IMR-90 (cell line): ENCODE measurements at regions not wholly inside any gene's neighbourhood (a gene's known extent, or its start where the extent isn't known, plus 50 kb on each side); places are given as distances from the start of the nearest gene placed in this dataset.

ENCODE experiments used
- ATAC-seq: fragments of 200-7000 bp; cut with Tn5 transposase; 2 replicates; pipeline ENCODE4 v1.9.1; 2020; ENCODE audit warnings: low read depth, mild to moderate bottlenecking, moderate library complexity
- BruUV-seq: library from RNA; stranded (reverse); fragments of 400-500 nt; replicated peaks from 2 replicates; lab custom pipeline; 2021; lab: Mats Ljungman, UMichigan
- CTCF ChIA-PET: fragments of 300-600 bp; formaldehyde crosslinking; extraction: SDS; loops from one replicate; lab custom pipeline; 2021; ENCODE audit warnings: antibody characterized with exemption; lab: Yijun Ruan, JAX
- POLR2A ChIA-PET: fragments of 300-600 bp; sonication (Branson Sonifier 250); formaldehyde crosslinking; loops from one replicate; lab custom pipeline; 2022; ENCODE audit warnings: antibody characterized with exemption; ENCODE audit not compliant: unreplicated experiment; lab: Charles Lee
- DNase-seq: peaks from one replicate; pipeline ENCODE4 v3.0.0; 2013
- H2AFZ ChIP-seq: replicated peaks from 2 replicates; pipeline ENCODE3; 2013; ENCODE audit warnings: low read length, mild to moderate bottlenecking; ENCODE audit not compliant: poor library complexity
- H2AK5ac ChIP-seq: 2 replicates; pipeline ENCODE4 v1.6.1; 2013; ENCODE audit warnings: low read depth, low read length, inconsistent platforms
- H2AK9ac ChIP-seq: replicated peaks from 2 replicates; pipeline ENCODE3; 2013; ENCODE audit warnings: mild to moderate bottlenecking, low read depth, low read length, moderate library complexity; ENCODE audit not compliant: poor library complexity
- H2BK120ac ChIP-seq: 2 replicates; pipeline ENCODE4 v1.6.1; 2013; ENCODE audit warnings: low read depth, low read length, inconsistent platforms
- H2BK15ac ChIP-seq: 3 replicates; pipeline ENCODE4 v1.6.1; 2013; ENCODE audit warnings: low read depth, low read length, inconsistent platforms
- H2BK20ac ChIP-seq: 2 replicates; pipeline ENCODE4 v1.6.1; 2013; ENCODE audit warnings: low read depth, mild to moderate bottlenecking, inconsistent platforms, low read length, moderate library complexity
- H2BK5ac ChIP-seq: 2 replicates; pipeline ENCODE4 v1.6.1; 2013; ENCODE audit warnings: mild to moderate bottlenecking, low read depth, low read length, inconsistent platforms; ENCODE audit not compliant: poor library complexity, severe bottlenecking
- H3K14ac ChIP-seq: replicated peaks from 2 replicates; pipeline ENCODE4 v1.6.1; 2013; ENCODE audit warnings: low read depth, low read length, inconsistent platforms
- H3K18ac ChIP-seq: 2 replicates; pipeline ENCODE4 v1.6.1; 2013; ENCODE audit warnings: low read depth, low read length, control low read depth
- H3K23ac ChIP-seq: 2 replicates; pipeline ENCODE4 v1.6.1; 2013; ENCODE audit warnings: low read depth, low read length, inconsistent platforms
- H3K27ac ChIP-seq: 2 replicates; pipeline ENCODE4 v1.5.1; 2013; ENCODE audit warnings: mild to moderate bottlenecking, control low read depth, low read length; ENCODE audit not compliant: insufficient read depth
- H3K27me3 ChIP-seq: 2 replicates; pipeline ENCODE4 v1.6.1; 2013; ENCODE audit warnings: low read length; ENCODE audit not compliant: control insufficient read depth, insufficient read depth
- H3K36me3 ChIP-seq: 2 replicates; pipeline ENCODE4 v1.6.1; 2013; ENCODE audit warnings: low read length, mixed read lengths; ENCODE audit not compliant: control insufficient read depth, insufficient read depth
- H3K4ac ChIP-seq: 2 replicates; pipeline ENCODE4 v1.6.1; 2013; ENCODE audit warnings: low read depth, low read length, inconsistent platforms
- H3K4me1 ChIP-seq: 2 replicates; pipeline ENCODE4 v1.6.1; 2013; ENCODE audit warnings: low read length, mixed read lengths; ENCODE audit not compliant: control insufficient read depth, insufficient read depth
- H3K4me2 ChIP-seq: 2 replicates; pipeline ENCODE4 v1.6.1; 2013; ENCODE audit warnings: low read depth, mild to moderate bottlenecking, control low read depth, low read length, moderate library complexity
- H3K4me3 ChIP-seq: 2 replicates; pipeline ENCODE4 v1.5.1; 2013; ENCODE audit warnings: low read depth, mild to moderate bottlenecking, control low read depth, low read length, moderate library complexity; ENCODE audit not compliant: insufficient read depth
- H3K56ac ChIP-seq: 2 replicates; pipeline ENCODE4 v1.6.1; 2013; ENCODE audit warnings: low read length, inconsistent platforms; ENCODE audit not compliant: insufficient read depth; ENCODE audit errors: extremely low read depth
- H3K79me1 ChIP-seq, 2 experiments: 2 replicates each; pipeline ENCODE4 v1.6.1; 2013; ENCODE audit warnings: low read length in 2 of 2, inconsistent platforms in 1 of 2, low read depth in 1 of 2
- H3K9ac ChIP-seq: 2 replicates; pipeline ENCODE4 v1.6.1; 2013; ENCODE audit warnings: low read depth, low read length, control low read depth
- H3K9me1 ChIP-seq: 2 replicates; pipeline ENCODE4 v1.6.1; 2013; ENCODE audit warnings: low read length, inconsistent platforms; ENCODE audit not compliant: insufficient read depth
- H3K9me3 ChIP-seq: 2 replicates; pipeline ENCODE4 v1.6.1; 2013; ENCODE audit warnings: low read length; ENCODE audit not compliant: control insufficient read depth, insufficient read depth
- H4K20me1 ChIP-seq: 2 replicates; pipeline ENCODE4 v1.6.1; 2013; ENCODE audit warnings: low read length, inconsistent platforms; ENCODE audit not compliant: insufficient read depth
- H4K5ac ChIP-seq: 2 replicates; pipeline ENCODE4 v1.6.1; 2013; ENCODE audit warnings: mild to moderate bottlenecking, low read depth, low read length, control low read depth
- H4K8ac ChIP-seq, 2 experiments: 2 replicates each; pipeline ENCODE4 v1.6.1; 2013; ENCODE audit warnings: low read depth in 2 of 2, low read length in 2 of 2, control low read depth in 1 of 2, inconsistent platforms in 1 of 2
- H4K91ac ChIP-seq: 2 replicates; pipeline ENCODE4 v1.6.1; 2013; ENCODE audit warnings: low read depth, low read length, inconsistent platforms; ENCODE audit not compliant: insufficient read depth
- CEBPB ChIP-seq: IDR thresholded peaks from 2 replicates; pipeline ENCODE4 v1.6.1; 2012; ENCODE audit warnings: low read depth, low read length, improper control_type of control experiment
- MAFK ChIP-seq: IDR thresholded peaks from 2 replicates; pipeline ENCODE4 v1.6.1; 2012; ENCODE audit warnings: low read depth, low read length, improper control_type of control experiment
- dilution Hi-C: fragments of 300-500 bp; cut with HindIII; formaldehyde crosslinking; loops from one replicate; pipeline ENCODE4 v1.14.3; 2018; ENCODE audit warnings: low sequenced_read_pairs; ENCODE audit not compliant: unreplicated experiment
- in situ Hi-C: fragments of 300-500 bp; cut with MboI; formaldehyde crosslinking; loops from 3 replicates; pipeline ENCODE4 v1.14.3; 2019; ENCODE audit warnings: low sequenced_read_pairs, inconsistent platforms, mixed read lengths
- intact Hi-C: fragments of 100-400 bp; cut with micrococcal nuclease; formaldehyde crosslinking; loops from 2 replicates; pipeline ENCODE4 v1.10.0; 2022

- Histone ChIP-seq H3K9me3 (no peaks in the 10 kb centered on the region), H3K4ac (no peak overlapping the region), H3K36me3 (no peaks in the 10 kb centered on the region), H2AK9ac (no peak overlapping the region), H2BK5ac (no peak overlapping the region), H3K23ac (no peak overlapping the region), H2AK5ac (no peak overlapping the region), H3K27ac (no peak overlapping the region), H4K20me1 (no peaks in the 10 kb centered on the region), H3K79me1 (no peaks in the 10 kb centered on the region), H3K9ac (no peak overlapping the region), H3K9me1 (no peaks in the 10 kb centered on the region), H3K4me3 (no peak overlapping the region), H3K27me3 (no peaks in the 10 kb centered on the region), H3K4me1 (no peaks in the 10 kb centered on the region), H2BK20ac (no peak overlapping the region), H3K56ac (no peak overlapping the region), H2AFZ (no peak overlapping the region), H4K91ac (no peak overlapping the region), H2BK120ac (no peak overlapping the region), H4K5ac (no peak overlapping the region), H3K4me2 (no peak overlapping the region), H3K14ac (no peak overlapping the region), H4K8ac (no peak overlapping the region), H2BK15ac (no peak overlapping the region), H3K18ac (no peak overlapping the region)
- ATAC-seq: peak; percentile 37; the same call in 1 of the 2 replicates
- in situ Hi-C loops: loop anchor here (25.0 kb wide), 1 partner anchor 1621 kb away; no protein-coding TSS in a partner anchor
- CTCF ChIA-PET: no interaction called here
- no TSS peak for BruUV-seq
- dilution Hi-C loops: no loop called here
- DNase-seq: peak; percentile 61
- POLR2A ChIA-PET: no interaction called here
- intact Hi-C loops: loop anchor here (10.0 kb wide), 2 partner anchors 729 to 839 kb away; no protein-coding TSS in a partner anchor
- no peak for TF ChIP-seq MAFK
- no peak for TF ChIP-seq CEBPB
Observed at GRCh38 chr4:125765941-125766340, 451.2 kb downstream of the FAT4 start.
